Panc1 (cell line): ENCODE measurements at regions not wholly inside any gene's neighbourhood (a gene's known extent, or its start where the extent isn't known, plus 50 kb on each side); places are given as distances from the start of the nearest gene placed in this dataset.

ENCODE experiments used
- ATAC-seq: fragments of 200-7000 bp; cut with Tn5 transposase; 2 replicates; pipeline ENCODE4 v1.9.1; 2020; ENCODE audit warnings: mild to moderate bottlenecking, moderate library complexity
- BruUV-seq: library from RNA; stranded (reverse); fragments of 400-500 nt; replicated peaks from 2 replicates; lab custom pipeline; 2021; lab: Mats Ljungman, UMichigan
- CTCF ChIA-PET: fragments of 300-600 bp; sonication (Branson Sonifier 250); formaldehyde crosslinking; loops from one replicate; lab custom pipeline; 2022; ENCODE audit warnings: antibody characterized with exemption; lab: Charles Lee
- POLR2A ChIA-PET: fragments of 300-600 bp; sonication (Branson Sonifier 250); formaldehyde crosslinking; loops from one replicate; lab custom pipeline; 2022; ENCODE audit warnings: antibody characterized with exemption; lab: Charles Lee
- DNase-seq: peaks from one replicate; pipeline ENCODE4 v3.0.0-alpha.2; 2010; ENCODE audit warnings: low read depth, low spot score
- H3K27ac ChIP-seq: 2 replicates; pipeline ENCODE4 v1.5.1; 2011; ENCODE audit warnings: mild to moderate bottlenecking, low read length, inconsistent platforms
- H3K27me3 ChIP-seq: fragments of 200-500 bp; sonication (Bioruptor generic); 2 replicates; pipeline ENCODE4 v1.6.0; 2014; ENCODE audit warnings: low read length, inconsistent platforms; ENCODE audit not compliant: control insufficient read depth, insufficient read depth
- H3K36me3 ChIP-seq: fragments of 200-500 bp; sonication (Bioruptor generic); 2 replicates; pipeline ENCODE4 v1.5.1; 2014; ENCODE audit warnings: inconsistent platforms, mild to moderate bottlenecking, low read length, moderate library complexity; ENCODE audit not compliant: control insufficient read depth, insufficient read depth
- H3K4me1 ChIP-seq: 2 replicates; pipeline ENCODE4 v1.5.1; 2011; ENCODE audit warnings: inconsistent platforms, mild to moderate bottlenecking, low read length, moderate library complexity; ENCODE audit not compliant: control insufficient read depth, insufficient read depth
- H3K4me3 ChIP-seq, 2 experiments: 2 replicates each; pipeline ENCODE4 v1.5.1; 2011 to 2012; ENCODE audit warnings: low read depth in 2 of 2, low read length in 2 of 2, mild to moderate bottlenecking in 2 of 2, inconsistent platforms in 1 of 2, moderate library complexity in 1 of 2
- H3K9me3 ChIP-seq: fragments of 200-500 bp; sonication (Bioruptor generic); 2 replicates; pipeline ENCODE4 v1.5.1; 2014; ENCODE audit warnings: low read depth, mild to moderate bottlenecking, inconsistent platforms, low read length, moderate library complexity; ENCODE audit not compliant: control insufficient read depth, insufficient read depth
- CTCF ChIP-seq: fragments of 450-650 bp; IDR thresholded peaks from 2 replicates; pipeline ENCODE4 v1.5.1; 2017; ENCODE audit warnings: mild to moderate bottlenecking
- POLR2AphosphoS5 ChIP-seq: IDR thresholded peaks from 2 replicates; pipeline ENCODE4 v1.6.1; 2012; ENCODE audit warnings: mild to moderate bottlenecking, low read depth, low read length, moderate library complexity
- SIN3A ChIP-seq: IDR thresholded peaks from 2 replicates; pipeline ENCODE4 v1.6.1; 2012; ENCODE audit warnings: low read depth, mild to moderate bottlenecking, low read length, moderate library complexity, borderline replicate concordance; ENCODE audit not compliant: insufficient read depth
- TCF7L2 ChIP-seq: IDR thresholded peaks from 2 replicates; pipeline ENCODE4 v1.6.1; 2011; ENCODE audit warnings: mild to moderate bottlenecking, low read depth, low read length, inconsistent platforms
- in situ Hi-C: cut with HindIII; loops from 2 replicates; pipeline ENCODE4 v1.10.0; 2016; ENCODE audit warnings: low sequenced_read_pairs, low pct_unique_long_range_greater_than_20kb
- intact Hi-C: fragments of 100-400 bp; cut with micrococcal nuclease; formaldehyde crosslinking; loops from one replicate; pipeline ENCODE4 v1.10.0; 2022; ENCODE audit not compliant: unreplicated experiment
- TF ChIP-seq, protein P1 (sequence below), 2 experiments: IDR thresholded peaks; 2 replicates each; pipeline ENCODE4 v1.6.1; 2011 to 2012; ENCODE audit warnings: low read depth in 2 of 2, control low read depth in 1 of 2, low read length in 1 of 2, mild to moderate bottlenecking in 1 of 2, moderate library complexity in 1 of 2; ENCODE audit not compliant: insufficient read depth in 1 of 2

GRCh38 chr15:62844564-62845240 lies 197.8 kb upstream of the TPM1 start:
- in situ Hi-C loops: no loop called here
- peak overlapping the region; percentile 54; the same call in 1 of the 2 replicates for H3K27ac ChIP-seq
- no peaks in the 10 kb centered on the region for H3K27me3 ChIP-seq
- TF ChIP-seq TCF7L2 (no peak), SIN3A (no peak), CTCF (no peak), POLR2AphosphoS5 (no peak)
- TF ChIP-seq, protein P1, sequence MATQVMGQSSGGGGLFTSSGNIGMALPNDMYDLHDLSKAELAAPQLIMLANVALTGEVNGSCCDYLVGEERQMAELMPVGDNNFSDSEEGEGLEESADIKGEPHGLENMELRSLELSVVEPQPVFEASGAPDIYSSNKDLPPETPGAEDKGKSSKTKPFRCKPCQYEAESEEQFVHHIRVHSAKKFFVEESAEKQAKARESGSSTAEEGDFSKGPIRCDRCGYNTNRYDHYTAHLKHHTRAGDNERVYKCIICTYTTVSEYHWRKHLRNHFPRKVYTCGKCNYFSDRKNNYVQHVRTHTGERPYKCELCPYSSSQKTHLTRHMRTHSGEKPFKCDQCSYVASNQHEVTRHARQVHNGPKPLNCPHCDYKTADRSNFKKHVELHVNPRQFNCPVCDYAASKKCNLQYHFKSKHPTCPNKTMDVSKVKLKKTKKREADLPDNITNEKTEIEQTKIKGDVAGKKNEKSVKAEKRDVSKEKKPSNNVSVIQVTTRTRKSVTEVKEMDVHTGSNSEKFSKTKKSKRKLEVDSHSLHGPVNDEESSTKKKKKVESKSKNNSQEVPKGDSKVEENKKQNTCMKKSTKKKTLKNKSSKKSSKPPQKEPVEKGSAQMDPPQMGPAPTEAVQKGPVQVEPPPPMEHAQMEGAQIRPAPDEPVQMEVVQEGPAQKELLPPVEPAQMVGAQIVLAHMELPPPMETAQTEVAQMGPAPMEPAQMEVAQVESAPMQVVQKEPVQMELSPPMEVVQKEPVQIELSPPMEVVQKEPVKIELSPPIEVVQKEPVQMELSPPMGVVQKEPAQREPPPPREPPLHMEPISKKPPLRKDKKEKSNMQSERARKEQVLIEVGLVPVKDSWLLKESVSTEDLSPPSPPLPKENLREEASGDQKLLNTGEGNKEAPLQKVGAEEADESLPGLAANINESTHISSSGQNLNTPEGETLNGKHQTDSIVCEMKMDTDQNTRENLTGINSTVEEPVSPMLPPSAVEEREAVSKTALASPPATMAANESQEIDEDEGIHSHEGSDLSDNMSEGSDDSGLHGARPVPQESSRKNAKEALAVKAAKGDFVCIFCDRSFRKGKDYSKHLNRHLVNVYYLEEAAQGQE (IDR thresholded peaks at IDR 0.05; ENCODE audit: insufficient read depth in 1 of 2, low read depth in 2 of 2, low read length in 1 of 2): no peak
- peaks cover 30% of the 10 kb centered on the region for H3K4me1 ChIP-seq
- H3K4me3 ChIP-seq: no peak overlapping the region
- POLR2A ChIA-PET: interaction anchor here (0.5 kb wide), 1 partner anchor 199 kb away, joined by 6 read pairs; no protein-coding TSS in a partner anchor
- DNase-seq: no peak
- no TSS peak for BruUV-seq
- no peaks in the 10 kb centered on the region for H3K9me3 ChIP-seq
- H3K36me3 ChIP-seq: no peaks in the 10 kb centered on the region
- CTCF ChIA-PET: no interaction called here
- intact Hi-C loops: loop anchor here (2.0 to 5.0 kb wide), 2 partner anchors 208 to 248 kb away; no protein-coding TSS in a partner anchor
- no peak for ATAC-seq

DNA sequence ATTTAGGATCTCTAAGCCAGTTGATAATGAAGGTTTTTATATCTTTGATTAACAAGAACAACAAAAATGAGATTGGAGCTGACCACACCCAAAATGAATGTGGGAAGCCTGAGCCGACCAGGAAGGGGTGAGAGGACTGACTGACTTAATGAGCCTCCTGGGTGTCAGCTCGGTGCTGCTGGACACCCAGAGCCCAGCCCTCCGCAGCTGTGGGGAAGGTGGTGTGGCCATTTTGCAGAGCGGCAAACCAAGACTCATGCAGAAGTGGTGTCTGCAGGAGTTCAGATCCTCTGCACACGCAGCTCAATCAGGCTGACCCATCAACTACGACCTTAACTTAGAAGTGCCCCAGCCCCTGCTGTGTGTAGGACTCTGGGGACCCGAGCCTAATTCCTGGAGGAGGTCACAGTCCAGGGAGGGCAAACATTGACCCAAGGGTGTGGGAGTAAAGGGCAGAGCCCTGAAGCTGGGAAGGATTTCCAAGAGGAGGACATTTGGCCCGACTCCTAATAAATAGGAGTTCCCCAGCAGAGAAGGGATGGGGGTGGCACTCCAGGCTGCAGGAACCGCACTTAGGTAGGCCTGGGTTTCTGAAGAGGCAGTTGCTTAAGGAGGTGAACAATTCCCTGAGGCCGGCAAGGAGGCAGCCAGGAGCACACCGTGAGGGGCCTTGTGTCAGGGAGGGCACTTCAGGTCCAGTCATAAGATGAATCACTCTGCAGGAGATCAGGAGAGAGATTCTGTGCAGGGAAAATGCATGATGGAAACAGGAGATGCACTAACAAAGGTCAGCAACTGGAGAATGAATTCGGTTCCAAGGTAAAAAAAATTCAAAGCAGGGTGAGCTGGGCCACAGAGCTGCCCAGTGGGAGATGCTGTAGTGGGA lies 197.1 kb upstream of the TPM1 start:
- intact Hi-C loops (loop anchor here (2.0 to 5.0 kb wide), 2 partner anchors 207 to 247 kb away; no protein-coding TSS in a partner anchor), in situ Hi-C loops (no loop called here)
- no peaks in the 10 kb centered on the region for H3K36me3 ChIP-seq
- H3K4me3 ChIP-seq: no peak overlapping the region
- no peaks in the 10 kb centered on the region for H3K9me3 ChIP-seq
- H3K4me1 ChIP-seq: peaks cover 31% of the 10 kb centered on the region
- ATAC-seq: peak; percentile 82
- no peaks in the 10 kb centered on the region for H3K27me3 ChIP-seq
- ChIA-PET POLR2A (interaction anchor here (0.6 kb wide), 1 partner anchor 202 kb away, joined by 4 read pairs; no protein-coding TSS in a partner anchor), CTCF (interaction anchor here (0.5 kb wide), 2 partner anchors 31 to 206 kb away, joined by 3 to 10 read pairs; no protein-coding TSS in a partner anchor)
- TF ChIP-seq CTCF (no peak), SIN3A (no peak), TCF7L2 (no peak), POLR2AphosphoS5 (no peak)
- TF ChIP-seq, protein P1 (IDR thresholded peaks at IDR 0.05; ENCODE audit: insufficient read depth in 1 of 2, low read depth in 2 of 2, low read length in 1 of 2): no peak
- DNase-seq: no peak
- peak overlapping the region; percentile 54; the same call in 1 of the 2 replicates for H3K27ac ChIP-seq
- no TSS peak for BruUV-seq
